HG03095 (cell line): ENCODE measurements at regions not wholly inside any gene's neighbourhood (a gene's known extent, or its start where the extent isn't known, plus 50 kb on each side); places are given as distances from the start of the nearest gene placed in this dataset.

Experiments
- ATAC-seq: cut with Tn5 transposase; IDR thresholded peaks from one replicate; pipeline ENCODE4 v1.9.1; 2021; ENCODE audit warnings: moderate library complexity; ENCODE audit not compliant: unreplicated experiment

- no peak for ATAC-seq
Observed at GRCh38 chr4:127080141-127080540, 552.6 kb upstream of the INTU start.

GRCh38 chr4:127081041-127081440 is 551.7 kb upstream of the INTU start:
- no peak for ATAC-seq

GRCh38 chr4:127082986-127083385 is 549.8 kb upstream of the INTU start:
- ATAC-seq: no peak

- no peak for ATAC-seq
Observed at GRCh38 chr4:127084666-127085065, 548.1 kb upstream of the INTU start.

GRCh38 chr4:127097061-127097460 is 535.7 kb upstream of the INTU start:
- no peak for ATAC-seq

GRCh38 chr4:127102361-127102760 is 530.4 kb upstream of the INTU start:
- ATAC-seq: no peak

GRCh38 chr4:127103681-127104115 is 529.1 kb upstream of the INTU start:
- ATAC-seq: no peak

GRCh38 chr4:127113844-127114362 is 518.9 kb upstream of the INTU start:
- ATAC-seq: no peak

GRCh38 chr4:127118681-127119080 is 514.1 kb upstream of the INTU start:
- ATAC-seq: no peak

- no peak for ATAC-seq
Observed at GRCh38 chr4:127120441-127121090, 512.2 kb upstream of the INTU start.

GRCh38 chr4:127124919-127125318 is 507.8 kb upstream of the INTU start:
- ATAC-seq: no peak

- ATAC-seq: no peak
Observed at GRCh38 chr4:127126718-127127117, 506.0 kb upstream of the INTU start.

- ATAC-seq: no peak
Observed at GRCh38 chr4:127131527-127131926, 501.2 kb upstream of the INTU start.

GRCh38 chr4:127134490-127134889 is 498.3 kb upstream of the INTU start:
- ATAC-seq: no peak

GRCh38 chr4:127138586-127138985 is 494.2 kb upstream of the INTU start:
- no peak for ATAC-seq

GRCh38 chr4:127139788-127140286 is 492.9 kb upstream of the INTU start:
- ATAC-seq: no peak

- no peak for ATAC-seq
Observed at GRCh38 chr4:127140306-127140705, 492.5 kb upstream of the INTU start.

GRCh38 chr4:127141856-127142255 is 490.9 kb upstream of the INTU start:
- no peak for ATAC-seq

GRCh38 chr4:127143460-127144195 is 489.1 kb upstream of the INTU start:
- ATAC-seq: no peak

- no peak for ATAC-seq
Observed at GRCh38 chr4:127145006-127145540, 487.7 kb upstream of the INTU start.

GRCh38 chr4:127148165-127148564 is 484.6 kb upstream of the INTU start:
- ATAC-seq: no peak

- ATAC-seq: no peak
Observed at GRCh38 chr4:127149086-127149485, 483.7 kb upstream of the INTU start.
